GM12878 (cell line): ENCODE measurements at regions not wholly inside any gene's neighbourhood (a gene's known extent, or its start where the extent isn't known, plus 50 kb on each side); places are given as distances from the start of the nearest gene placed in this dataset.

ENCODE experiments used
- ATAC-seq: fragments of 200-7000 bp; cut with Tn5 transposase; 3 replicates; pipeline ENCODE4 v1.9.1; 2020; ENCODE audit warnings: mild to moderate bottlenecking, moderate library complexity
- BruUV-seq: library from RNA; stranded (reverse); fragments of 400-500 nt; replicated peaks from 2 replicates; lab custom pipeline; 2021; lab: Mats Ljungman, UMichigan
- CTCF ChIA-PET: fragments of 300-600 bp; sonication (Branson Sonifier 250); formaldehyde crosslinking; extraction: SDS; loops from one replicate; lab custom pipeline; 2021; ENCODE audit warnings: inconsistent platforms; lab: Yijun Ruan, JAX
- POLR2A ChIA-PET: fragments of 350-600 bp; formaldehyde crosslinking; extraction: SDS; loops from one replicate; lab custom pipeline; 2021; ENCODE audit warnings: inconsistent platforms; lab: Charles Lee
- RAD21 ChIA-PET: fragments of 300-600 bp; sonication (Branson Sonifier 250); formaldehyde crosslinking; loops from one replicate; lab custom pipeline; 2023; ENCODE audit warnings: antibody characterized with exemption; ENCODE audit not compliant: unreplicated experiment; lab: Charles Lee
- SMC1A ChIA-PET: fragments of 300-600 bp; sonication (Branson Sonifier 250); formaldehyde crosslinking; loops from one replicate; lab custom pipeline; 2023; ENCODE audit not compliant: unreplicated experiment, uncharacterized antibody; lab: Charles Lee
- DNase-seq: peaks from one replicate; pipeline ENCODE4 v3.0.0-alpha.2; 2011; ENCODE audit warnings: low read depth, low spot score
- FAIRE-seq: peaks from 3 replicates; lab custom pipeline; 2011; peaks lifted over from hg19 to GRCh38; lab: Jason Lieb, UNC
- H2AFZ ChIP-seq: 2 replicates; pipeline ENCODE4 v1.6.0; 2011; ENCODE audit warnings: low read depth, low read length, control low read depth; ENCODE audit not compliant: control insufficient read depth
- H3K27ac ChIP-seq: 2 replicates; pipeline ENCODE4 v1.5.1; 2011; ENCODE audit warnings: control low read depth; ENCODE audit not compliant: control insufficient read depth, insufficient read depth
- H3K27me3 ChIP-seq, 2 experiments: replicated peaks in 1 of 2; 2 replicates each; pipeline versions ENCODE4 v1.6.0 to v1.6.1; 2011; ENCODE audit warnings: low read length in 1 of 2; ENCODE audit not compliant: control insufficient read depth in 2 of 2, insufficient read depth in 2 of 2
- H3K36me3 ChIP-seq, 2 experiments: 2 replicates each; pipeline ENCODE4 v1.5.1; 2011; ENCODE audit warnings: low read length in 1 of 2; ENCODE audit not compliant: control insufficient read depth in 2 of 2, insufficient read depth in 2 of 2
- H3K4me1 ChIP-seq: 2 replicates; pipeline ENCODE4 v1.6.1; 2011; ENCODE audit warnings: mild to moderate bottlenecking, low read length, moderate library complexity, mixed read lengths; ENCODE audit not compliant: control insufficient read depth, insufficient read depth
- H3K4me2 ChIP-seq: 2 replicates; pipeline ENCODE4 v1.6.0; 2011; ENCODE audit warnings: control low read depth; ENCODE audit not compliant: control insufficient read depth, insufficient read depth
- H3K4me3 ChIP-seq: fragments of 200-600 bp; sonication (generic); 2 replicates; pipeline ENCODE4 v1.5.1; 2016
- H3K79me2 ChIP-seq: 2 replicates; pipeline ENCODE4 v1.6.0; 2011; ENCODE audit warnings: low read length; ENCODE audit not compliant: control insufficient read depth, insufficient read depth
- H3K9ac ChIP-seq: 2 replicates; pipeline ENCODE4 v1.8.0; 2011; ENCODE audit warnings: low read length, control low read depth, mixed read lengths; ENCODE audit not compliant: control insufficient read depth, insufficient read depth
- H3K9me3 ChIP-seq: replicated peaks from 3 replicates; pipeline ENCODE4 v1.5.1; 2011; ENCODE audit warnings: mild to moderate bottlenecking, low read length; ENCODE audit not compliant: control insufficient read depth, insufficient read depth
- H4K20me1 ChIP-seq: 2 replicates; pipeline ENCODE4 v1.6.0; 2011; ENCODE audit not compliant: control insufficient read depth, insufficient read depth
- GABPA ChIP-seq: IDR thresholded peaks from 2 replicates; pipeline ENCODE4 v1.6.1; 2014; ENCODE audit warnings: antibody characterized with exemption, low read depth, mild to moderate bottlenecking, inconsistent platforms
- IKZF1 ChIP-seq: fragments of 450-650 bp; conservative IDR thresholded peaks from 2 replicates; pipeline ENCODE4 v1.6.1; 2017; ENCODE audit warnings: antibody characterized with exemption, mild to moderate bottlenecking
- NR2C1 ChIP-seq: fragments of 450-650 bp; IDR thresholded peaks from 2 replicates; pipeline ENCODE4 v1.6.1; 2017; ENCODE audit warnings: antibody characterized with exemption, mild to moderate bottlenecking, moderate library complexity
- SREBF2 ChIP-seq: IDR thresholded peaks from 2 replicates; pipeline ENCODE4 v1.6.1; 2012; ENCODE audit warnings: mild to moderate bottlenecking, low read length
- ZNF622 ChIP-seq: fragments of 450-650 bp; IDR thresholded peaks from 2 replicates; pipeline ENCODE4 v1.6.1; 2017; ENCODE audit warnings: mild to moderate bottlenecking, inconsistent platforms
- WGBS: methylation state at CpG from one replicate; pipeline ENCODE4 v1.1.6; 2016; ENCODE audit warnings: low lambda C conversion rate; ENCODE audit not compliant: insufficient replicate concordance, insufficient coverage; ENCODE audit errors: missing lambda C conversion rate; 5-methylcytosine and 5-hydroxymethylcytosine counted together
- in situ Hi-C: fragments of 300-500 bp; cut with MboI; formaldehyde crosslinking; loops from 9 replicates; pipeline ENCODE4 v1.14.3; 2018; ENCODE audit warnings: mixed read lengths
- intact Hi-C: fragments of 100-400 bp; cut with micrococcal nuclease; formaldehyde crosslinking; loops from one replicate; pipeline ENCODE4 v1.14.2; 2022; ENCODE audit not compliant: unreplicated experiment
- TF ChIP-seq, protein P1 (sequence below): fragments of 450-650 bp; formaldehyde crosslinking; IDR thresholded peaks from 2 replicates; pipeline ENCODE4 v1.4.0; 2022; ENCODE audit warnings: mild to moderate bottlenecking, moderate library complexity
- TF ChIP-seq, protein P2 (sequence below): IDR thresholded peaks from 2 replicates; pipeline ENCODE4 v1.6.1; 2011; ENCODE audit warnings: mild to moderate bottlenecking, low read depth, low read length, moderate library complexity; ENCODE audit not compliant: insufficient replicate concordance
- TF ChIP-seq, protein P3 (sequence below): fragments of 450-650 bp; formaldehyde crosslinking; IDR thresholded peaks from 2 replicates; pipeline ENCODE4 v1.4.0; 2020; ENCODE audit warnings: mild to moderate bottlenecking, moderate library complexity
- TF ChIP-seq, protein P4 (sequence below), 3 experiments: IDR thresholded peaks in 2 of 3; conservative IDR thresholded peaks in 1 of 3; 2 replicates each; pipeline ENCODE4 v1.5.1; 2011; ENCODE audit warnings: low read depth in 3 of 3, low read length in 3 of 3, mild to moderate bottlenecking in 3 of 3, control low read depth in 2 of 3, moderate library complexity in 2 of 3, inconsistent platforms in 1 of 3, mixed read lengths in 1 of 3; ENCODE audit not compliant: control insufficient read depth in 2 of 3, insufficient read depth in 1 of 3; ENCODE audit errors: extremely low read depth in 1 of 3

DNA sequence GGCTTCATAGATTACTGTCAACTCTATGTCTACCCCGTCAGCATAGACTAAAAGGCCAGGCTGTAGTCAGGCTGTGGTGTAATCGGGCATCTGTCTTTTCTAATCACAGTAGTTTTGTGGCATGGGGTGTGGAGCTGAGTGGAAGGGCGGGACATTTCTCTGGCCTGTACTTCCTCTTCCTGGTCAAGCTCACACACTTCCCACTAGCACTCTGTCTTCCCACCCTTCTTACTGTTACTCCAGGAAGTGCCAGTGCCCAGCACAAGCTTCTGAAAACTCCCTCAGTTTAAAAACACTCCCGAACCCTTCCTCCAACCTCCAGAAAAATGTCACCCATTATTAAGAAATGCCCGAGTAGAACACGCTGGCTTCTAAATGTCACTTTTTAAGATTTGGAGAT is 229.8 kb downstream of the KLF5 start (continued):
- TF ChIP-seq, protein P1, sequence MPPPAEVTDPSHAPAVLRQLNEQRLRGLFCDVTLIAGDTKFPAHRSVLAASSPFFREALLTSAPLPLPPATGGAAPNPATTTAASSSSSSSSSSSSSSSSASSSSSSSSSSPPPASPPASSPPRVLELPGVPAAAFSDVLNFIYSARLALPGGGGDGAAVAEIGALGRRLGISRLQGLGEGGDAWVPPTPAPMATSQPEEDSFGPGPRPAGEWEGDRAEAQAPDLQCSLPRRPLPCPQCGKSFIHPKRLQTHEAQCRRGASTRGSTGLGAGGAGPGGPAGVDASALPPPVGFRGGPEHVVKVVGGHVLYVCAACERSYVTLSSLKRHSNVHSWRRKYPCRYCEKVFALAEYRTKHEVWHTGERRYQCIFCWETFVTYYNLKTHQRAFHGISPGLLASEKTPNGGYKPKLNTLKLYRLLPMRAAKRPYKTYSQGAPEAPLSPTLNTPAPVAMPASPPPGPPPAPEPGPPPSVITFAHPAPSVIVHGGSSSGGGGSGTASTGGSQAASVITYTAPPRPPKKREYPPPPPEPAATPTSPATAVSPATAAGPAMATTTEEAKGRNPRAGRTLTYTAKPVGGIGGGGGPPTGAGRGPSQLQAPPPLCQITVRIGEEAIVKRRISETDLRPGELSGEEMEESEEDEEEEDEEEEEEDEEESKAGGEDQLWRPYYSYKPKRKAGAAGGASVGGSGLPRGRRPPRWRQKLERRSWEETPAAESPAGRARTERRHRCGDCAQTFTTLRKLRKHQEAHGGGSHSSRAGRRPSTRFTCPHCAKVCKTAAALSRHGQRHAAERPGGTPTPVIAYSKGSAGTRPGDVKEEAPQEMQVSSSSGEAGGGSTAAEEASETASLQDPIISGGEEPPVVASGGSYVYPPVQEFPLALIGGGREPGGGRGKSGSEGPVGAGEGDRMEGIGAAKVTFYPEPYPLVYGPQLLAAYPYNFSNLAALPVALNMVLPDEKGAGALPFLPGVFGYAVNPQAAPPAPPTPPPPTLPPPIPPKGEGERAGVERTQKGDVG (CRISPR knock-in tag) = no peak
- no peak for TF ChIP-seq NR2C1

DNA sequence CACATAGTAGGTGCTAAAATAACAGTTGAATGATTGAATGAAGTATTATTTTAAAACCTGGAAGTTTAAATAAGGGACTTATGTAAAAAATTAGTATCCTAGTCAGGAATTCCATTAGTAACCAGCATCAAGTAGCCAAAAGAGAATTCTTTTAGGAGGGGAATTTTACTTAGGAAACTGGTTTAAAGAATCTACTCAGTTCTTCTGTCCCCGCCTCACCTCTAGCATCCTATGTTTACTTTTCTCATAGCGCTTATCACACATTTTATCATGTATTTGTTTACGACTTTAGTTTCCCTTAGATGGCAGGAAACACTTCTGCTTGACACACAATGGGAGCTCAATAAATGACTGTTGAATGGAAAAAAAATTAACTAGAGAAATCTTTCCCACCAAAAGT is 229.0 kb downstream of the KLF5 start:
- SMC1A ChIA-PET = no interaction called here

More for the DNA sequence above, 229.0 kb downstream of the KLF5 start:
- 50% methylated on average over 3 of the region's 3 CpGs for WGBS
- no peaks in the 10 kb centered on the region for H3K36me3 ChIP-seq
- H3K79me2 ChIP-seq = no peaks in the 10 kb centered on the region
- RAD21 ChIA-PET = no interaction called here
- BruUV-seq = no TSS peak
- H3K27ac ChIP-seq = no peak overlapping the region
- no peaks in the 10 kb centered on the region for H3K4me1 ChIP-seq
- no peaks in the 10 kb centered on the region for H4K20me1 ChIP-seq
- H3K9ac ChIP-seq = no peak overlapping the region
- H3K4me3 ChIP-seq = no peak overlapping the region
- H3K27me3 ChIP-seq = no peaks in the 10 kb centered on the region
- in situ Hi-C loops = no loop called here
- TF ChIP-seq IKZF1 (no peak), ZNF622 (no peak), SREBF2 (no peak), GABPA (no peak)
- TF ChIP-seq, protein P2, sequence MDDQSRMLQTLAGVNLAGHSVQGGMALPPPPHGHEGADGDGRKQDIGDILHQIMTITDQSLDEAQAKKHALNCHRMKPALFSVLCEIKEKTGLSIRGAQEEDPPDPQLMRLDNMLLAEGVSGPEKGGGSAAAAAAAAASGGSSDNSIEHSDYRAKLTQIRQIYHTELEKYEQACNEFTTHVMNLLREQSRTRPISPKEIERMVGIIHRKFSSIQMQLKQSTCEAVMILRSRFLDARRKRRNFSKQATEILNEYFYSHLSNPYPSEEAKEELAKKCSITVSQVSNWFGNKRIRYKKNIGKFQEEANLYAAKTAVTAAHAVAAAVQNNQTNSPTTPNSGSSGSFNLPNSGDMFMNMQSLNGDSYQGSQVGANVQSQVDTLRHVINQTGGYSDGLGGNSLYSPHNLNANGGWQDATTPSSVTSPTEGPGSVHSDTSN = no peak
- TF ChIP-seq, protein P3, sequence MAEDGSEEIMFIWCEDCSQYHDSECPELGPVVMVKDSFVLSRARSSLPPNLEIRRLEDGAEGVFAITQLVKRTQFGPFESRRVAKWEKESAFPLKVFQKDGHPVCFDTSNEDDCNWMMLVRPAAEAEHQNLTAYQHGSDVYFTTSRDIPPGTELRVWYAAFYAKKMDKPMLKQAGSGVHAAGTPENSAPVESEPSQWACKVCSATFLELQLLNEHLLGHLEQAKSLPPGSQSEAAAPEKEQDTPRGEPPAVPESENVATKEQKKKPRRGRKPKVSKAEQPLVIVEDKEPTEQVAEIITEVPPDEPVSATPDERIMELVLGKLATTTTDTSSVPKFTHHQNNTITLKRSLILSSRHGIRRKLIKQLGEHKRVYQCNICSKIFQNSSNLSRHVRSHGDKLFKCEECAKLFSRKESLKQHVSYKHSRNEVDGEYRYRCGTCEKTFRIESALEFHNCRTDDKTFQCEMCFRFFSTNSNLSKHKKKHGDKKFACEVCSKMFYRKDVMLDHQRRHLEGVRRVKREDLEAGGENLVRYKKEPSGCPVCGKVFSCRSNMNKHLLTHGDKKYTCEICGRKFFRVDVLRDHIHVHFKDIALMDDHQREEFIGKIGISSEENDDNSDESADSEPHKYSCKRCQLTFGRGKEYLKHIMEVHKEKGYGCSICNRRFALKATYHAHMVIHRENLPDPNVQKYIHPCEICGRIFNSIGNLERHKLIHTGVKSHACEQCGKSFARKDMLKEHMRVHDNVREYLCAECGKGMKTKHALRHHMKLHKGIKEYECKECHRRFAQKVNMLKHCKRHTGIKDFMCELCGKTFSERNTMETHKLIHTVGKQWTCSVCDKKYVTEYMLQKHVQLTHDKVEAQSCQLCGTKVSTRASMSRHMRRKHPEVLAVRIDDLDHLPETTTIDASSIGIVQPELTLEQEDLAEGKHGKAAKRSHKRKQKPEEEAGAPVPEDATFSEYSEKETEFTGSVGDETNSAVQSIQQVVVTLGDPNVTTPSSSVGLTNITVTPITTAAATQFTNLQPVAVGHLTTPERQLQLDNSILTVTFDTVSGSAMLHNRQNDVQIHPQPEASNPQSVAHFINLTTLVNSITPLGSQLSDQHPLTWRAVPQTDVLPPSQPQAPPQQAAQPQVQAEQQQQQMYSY (CRISPR knock-in tag) = no peak
- TF ChIP-seq, protein P4, sequence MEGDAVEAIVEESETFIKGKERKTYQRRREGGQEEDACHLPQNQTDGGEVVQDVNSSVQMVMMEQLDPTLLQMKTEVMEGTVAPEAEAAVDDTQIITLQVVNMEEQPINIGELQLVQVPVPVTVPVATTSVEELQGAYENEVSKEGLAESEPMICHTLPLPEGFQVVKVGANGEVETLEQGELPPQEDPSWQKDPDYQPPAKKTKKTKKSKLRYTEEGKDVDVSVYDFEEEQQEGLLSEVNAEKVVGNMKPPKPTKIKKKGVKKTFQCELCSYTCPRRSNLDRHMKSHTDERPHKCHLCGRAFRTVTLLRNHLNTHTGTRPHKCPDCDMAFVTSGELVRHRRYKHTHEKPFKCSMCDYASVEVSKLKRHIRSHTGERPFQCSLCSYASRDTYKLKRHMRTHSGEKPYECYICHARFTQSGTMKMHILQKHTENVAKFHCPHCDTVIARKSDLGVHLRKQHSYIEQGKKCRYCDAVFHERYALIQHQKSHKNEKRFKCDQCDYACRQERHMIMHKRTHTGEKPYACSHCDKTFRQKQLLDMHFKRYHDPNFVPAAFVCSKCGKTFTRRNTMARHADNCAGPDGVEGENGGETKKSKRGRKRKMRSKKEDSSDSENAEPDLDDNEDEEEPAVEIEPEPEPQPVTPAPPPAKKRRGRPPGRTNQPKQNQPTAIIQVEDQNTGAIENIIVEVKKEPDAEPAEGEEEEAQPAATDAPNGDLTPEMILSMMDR (IDR thresholded peaks at IDR 0.05 in 2 of 3, conservative IDR thresholded peaks at IDR 0.05 in 1 of 3; ENCODE audit: control insufficient read depth in 2 of 3, extremely low read depth in 1 of 3, insufficient read depth in 1 of 3, low read depth in 3 of 3, low read length in 3 of 3) = no peak
- intact Hi-C loops = no loop called here
- no peaks in the 10 kb centered on the region for H3K9me3 ChIP-seq
- POLR2A ChIA-PET = no interaction called here
- no peak overlapping the region for H2AFZ ChIP-seq
- no peak for ATAC-seq
- CTCF ChIA-PET = no interaction called here
- DNase-seq = no peak
- no peak for FAIRE-seq
- no peak overlapping the region for H3K4me2 ChIP-seq
